ENCODE measurements at regions not wholly inside any gene's neighbourhood (a gene's known extent, or its start where the extent isn't known, plus 50 kb on each side); places are given as distances from the start of the nearest gene placed in this dataset.

- TF ChIP-seq ZNF274 (IDR thresholded peaks at IDR 0.05; ENCODE audit: low read depth, low read length) (no peak), YY1 (IDR thresholded peaks at IDR 0.05; ENCODE audit: insufficient read depth, insufficient read length) (no peak), SUZ12 (IDR thresholded peaks at IDR 0.05; ENCODE audit: extremely low read depth, insufficient read depth, insufficient read length) (no peak)
Measured at GRCh38 chr18:11467611-11468010, 141.8 kb upstream of the SLC35G4 start.
